HEK293T (cell line): ENCODE measurements at regions not wholly inside any gene's neighbourhood (a gene's known extent, or its start where the extent isn't known, plus 50 kb on each side); places are given as distances from the start of the nearest gene placed in this dataset.

Source experiments
- CTCF ChIA-PET: fragments of 350-600 bp; formaldehyde crosslinking; extraction: SDS; loops from one replicate; lab custom pipeline; 2021; ENCODE audit warnings: antibody characterized with exemption, inconsistent platforms; lab: Yijun Ruan, JAX
- POLR2A ChIA-PET: fragments of 350-600 bp; formaldehyde crosslinking; extraction: SDS; loops from one replicate; lab custom pipeline; 2020; ENCODE audit warnings: antibody characterized with exemption, inconsistent platforms; lab: Yijun Ruan, JAX
- DNase-seq: peaks from one replicate; pipeline ENCODE4 v3.0.0; 2012; ENCODE audit warnings: mixed read lengths; ENCODE audit errors: extremely low spot score
- ARNT ChIP-seq: fragments of 450-650 bp; IDR thresholded peaks from 2 replicates; pipeline ENCODE4 v1.6.1; 2017; ENCODE audit warnings: mild to moderate bottlenecking
- BHLHE40 ChIP-seq: fragments of 450-650 bp; IDR thresholded peaks from 2 replicates; pipeline ENCODE4 v1.6.1; 2016; ENCODE audit warnings: mild to moderate bottlenecking, moderate library complexity, borderline replicate concordance
- CTBP1 ChIP-seq: fragments of 450-650 bp; IDR thresholded peaks from 2 replicates; pipeline ENCODE4 v1.6.1; 2016; ENCODE audit warnings: borderline replicate concordance
- ELF4 ChIP-seq: fragments of 450-650 bp; IDR thresholded peaks from 2 replicates; pipeline ENCODE4 v1.6.1; 2017; ENCODE audit warnings: antibody characterized with exemption
- FOXA1 ChIP-seq: fragments of 450-650 bp; IDR thresholded peaks from 2 replicates; pipeline ENCODE4 v1.6.1; 2016; ENCODE audit warnings: mild to moderate bottlenecking
- FOXK2 ChIP-seq: fragments of 450-650 bp; IDR thresholded peaks from 2 replicates; pipeline ENCODE4 v1.6.1; 2016; ENCODE audit warnings: mild to moderate bottlenecking
- FOXM1 ChIP-seq: fragments of 450-650 bp; IDR thresholded peaks from 2 replicates; pipeline ENCODE4 v1.6.1; 2017; ENCODE audit warnings: mild to moderate bottlenecking, borderline replicate concordance
- HDGF ChIP-seq: fragments of 450-650 bp; IDR thresholded peaks from 2 replicates; pipeline ENCODE4 v1.6.1; 2017; ENCODE audit warnings: antibody characterized with exemption, borderline replicate concordance
- LEF1 ChIP-seq: fragments of 450-650 bp; IDR thresholded peaks from 2 replicates; pipeline ENCODE4 v1.6.1; 2017; ENCODE audit warnings: mild to moderate bottlenecking, borderline replicate concordance
- NFRKB ChIP-seq: fragments of 450-650 bp; IDR thresholded peaks from 2 replicates; pipeline ENCODE4 v1.6.1; 2016; ENCODE audit warnings: mild to moderate bottlenecking, moderate library complexity
- PKNOX1 ChIP-seq: fragments of 450-650 bp; IDR thresholded peaks from 2 replicates; pipeline ENCODE4 v1.6.1; 2016
- SP1 ChIP-seq: fragments of 450-650 bp; IDR thresholded peaks from 2 replicates; pipeline ENCODE4 v1.6.1; 2017
- SUZ12 ChIP-seq: fragments of 450-650 bp; IDR thresholded peaks from 2 replicates; pipeline ENCODE4 v1.6.1; 2016; ENCODE audit warnings: mild to moderate bottlenecking
- TARDBP ChIP-seq: fragments of 450-650 bp; IDR thresholded peaks from 2 replicates; pipeline ENCODE4 v1.6.1; 2016
- ZNF384 ChIP-seq: fragments of 450-650 bp; IDR thresholded peaks from 2 replicates; pipeline ENCODE4 v1.6.1; 2016

- POLR2A ChIA-PET = no interaction called here
- CTCF ChIA-PET = no interaction called here
- TF ChIP-seq FOXA1 = no peak
- no peak for TF ChIP-seq CTBP1
- no peak for TF ChIP-seq FOXM1
- TF ChIP-seq NFRKB = no peak
- TF ChIP-seq TARDBP = no peak
- no peak for DNase-seq
Observed at GRCh38 chr3:164049847-164050246, 1028.4 kb downstream of the SI start.

- TF ChIP-seq FOXK2 = no peak
- no peak for TF ChIP-seq ZNF384
- TF ChIP-seq FOXA1 = no peak
- no peak for TF ChIP-seq FOXM1
- no peak for TF ChIP-seq TARDBP
- no peak for TF ChIP-seq CTBP1
- CTCF ChIA-PET = no interaction called here
- DNase-seq = no peak
- POLR2A ChIA-PET = no interaction called here
Observed at GRCh38 chr3:164048451-164048850, 1029.8 kb downstream of the SI start.

- no peak for DNase-seq
- no peak for TF ChIP-seq LEF1
- no peak for TF ChIP-seq ZNF384
- no peak for TF ChIP-seq SUZ12
- POLR2A ChIA-PET = no interaction called here
- CTCF ChIA-PET = no interaction called here
Observed at GRCh38 chr3:164040991-164041390, 1037.3 kb downstream of the SI start.

GRCh38 chr3:164030194-164030593, 1048.1 kb downstream of the SI start:
- ChIA-PET CTCF (no interaction called here), POLR2A (no interaction called here)
- TF ChIP-seq TARDBP = no peak
- TF ChIP-seq LEF1 = no peak
- no peak for TF ChIP-seq FOXM1
- TF ChIP-seq FOXA1 = no peak
- TF ChIP-seq FOXK2 = no peak
- no peak for TF ChIP-seq NFRKB
- no peak for TF ChIP-seq HDGF
- no peak for TF ChIP-seq SUZ12
- TF ChIP-seq PKNOX1 = no peak
- no peak for TF ChIP-seq CTBP1
- DNase-seq = no peak

GRCh38 chr3:164024786-164025185, 1053.5 kb downstream of the SI start:
- ChIA-PET CTCF (no interaction called here), POLR2A (no interaction called here)
- DNase-seq = no peak
- TF ChIP-seq FOXK2 (no peak), LEF1 (no peak), PKNOX1 (no peak), SUZ12 (no peak), CTBP1 (no peak), BHLHE40 (no peak), FOXA1 (no peak), SP1 (no peak), ARNT (no peak), FOXM1 (no peak), HDGF (no peak), NFRKB (no peak), ELF4 (no peak), ZNF384 (no peak)

GRCh38 chr3:164023480-164023879, 1054.8 kb downstream of the SI start:
- no peak for DNase-seq
- ChIA-PET CTCF (no interaction called here), POLR2A (no interaction called here)
- TF ChIP-seq PKNOX1 = no peak
- TF ChIP-seq FOXA1 = no peak
- no peak for TF ChIP-seq HDGF

- no peak for DNase-seq
- ChIA-PET CTCF (no interaction called here), POLR2A (no interaction called here)
- TF ChIP-seq BHLHE40 (no peak), ARNT (no peak)
Observed at GRCh38 chr3:164018500-164018899, 1059.8 kb downstream of the SI start.

GRCh38 chr3:164007765-164008164, 1070.5 kb downstream of the SI start:
- POLR2A ChIA-PET = no interaction called here
- no peak for DNase-seq
- TF ChIP-seq CTBP1 = no peak
- no peak for TF ChIP-seq SUZ12
- CTCF ChIA-PET = no interaction called here
